ENCODE measurements at regions not wholly inside any gene's neighbourhood (a gene's known extent, or its start where the extent isn't known, plus 50 kb on each side); places are given as distances from the start of the nearest gene placed in this dataset.

DNA sequence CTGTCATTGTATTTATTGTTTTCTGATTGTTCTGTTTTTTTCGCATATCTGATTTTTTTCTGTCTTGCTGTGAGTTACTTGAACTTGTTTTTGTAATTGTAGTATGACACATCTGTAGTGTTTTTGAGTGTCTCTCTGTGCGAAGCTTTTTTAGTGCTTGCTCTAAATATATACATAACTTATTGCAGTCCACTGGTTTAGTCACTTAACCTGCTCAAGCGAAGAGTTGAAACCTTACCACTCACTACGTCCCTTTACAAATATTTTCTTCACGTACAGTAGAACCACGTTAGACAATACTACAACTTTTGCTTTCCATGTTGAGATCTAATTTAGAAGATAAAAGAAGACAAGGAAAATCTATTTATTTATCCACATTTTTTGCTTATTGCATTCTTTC, 713.0 kb upstream of the GRM7 start:
- Histone ChIP-seq H3K9ac (ENCODE audit: low read depth, low read length) (no peak overlapping the region), H3K27me3 (ENCODE audit: control insufficient read depth, insufficient read depth, low read length) (no peaks in the 10 kb centered on the region), H3K36me3 (ENCODE audit: control insufficient read depth, insufficient read depth, low read length) (no peaks in the 10 kb centered on the region), H3K4me1 (ENCODE audit: control insufficient read depth, insufficient read depth, low read length) (no peaks in the 10 kb centered on the region), H3K9me3 (ENCODE audit: control insufficient read depth, insufficient read depth, low read length) (no peaks in the 10 kb centered on the region), H3K4me3 (ENCODE audit: low read depth, low read length) (no peak overlapping the region)

DNA sequence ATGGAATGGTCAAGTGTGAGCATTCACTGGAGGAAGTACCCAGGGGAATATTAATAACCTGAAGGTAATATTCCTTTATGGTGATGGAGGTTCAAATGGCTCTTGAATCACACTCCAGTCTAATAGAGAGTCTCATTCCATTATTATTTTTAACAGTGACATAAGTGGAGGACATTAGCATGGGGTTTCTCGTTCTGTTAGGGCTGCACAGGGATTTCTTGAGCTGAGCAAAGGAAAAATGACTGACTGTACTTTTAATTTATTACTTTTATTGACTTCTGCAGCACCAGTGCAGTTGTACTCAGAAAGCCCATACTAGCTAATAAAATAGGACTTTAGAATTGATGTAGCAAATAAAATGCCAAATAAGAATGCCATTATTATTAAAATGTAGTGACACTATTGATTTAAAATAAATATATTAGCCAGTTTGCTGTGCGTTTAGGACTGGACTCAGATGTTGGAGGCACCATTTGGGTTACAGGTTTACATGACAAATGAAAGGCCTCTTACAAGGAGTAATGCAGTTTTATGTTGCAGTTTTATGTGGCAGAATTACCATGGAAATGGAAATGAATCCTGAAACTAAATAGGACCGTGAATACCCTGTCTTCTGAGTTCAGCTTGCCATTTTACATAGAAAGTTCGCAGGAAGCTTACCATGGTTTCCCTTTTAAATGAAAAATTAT, 705.1 kb upstream of the GRM7 start:
- Histone ChIP-seq H3K9me3 (ENCODE audit: control insufficient read depth, insufficient read depth, low read length) (no peaks in the 10 kb centered on the region), H3K9ac (ENCODE audit: low read depth, low read length) (no peak overlapping the region), H3K4me1 (ENCODE audit: control insufficient read depth, insufficient read depth, low read length) (no peaks in the 10 kb centered on the region), H3K36me3 (ENCODE audit: control insufficient read depth, insufficient read depth, low read length) (no peaks in the 10 kb centered on the region), H3K27me3 (ENCODE audit: control insufficient read depth, insufficient read depth, low read length) (no peaks in the 10 kb centered on the region), H3K4me3 (ENCODE audit: low read depth, low read length) (no peak overlapping the region)

DNA sequence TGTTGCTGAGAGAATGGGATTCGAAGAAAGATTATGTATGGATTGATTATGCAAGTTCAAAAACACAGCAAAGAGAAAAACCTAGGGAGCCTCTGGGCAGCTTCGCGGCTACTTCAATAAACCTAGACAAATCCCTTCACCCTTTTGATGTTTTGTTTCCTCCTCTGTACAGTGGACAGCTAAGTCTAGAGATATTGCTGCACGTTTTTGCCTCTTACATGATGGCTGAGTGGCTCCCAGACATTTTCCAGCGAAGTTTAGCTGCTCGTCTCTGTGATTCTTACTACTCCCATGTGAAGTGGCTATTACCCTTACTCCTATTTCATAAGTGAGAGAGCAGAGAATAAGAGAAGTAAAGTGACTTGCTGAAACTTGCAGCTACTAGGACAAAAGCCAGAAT, 695.0 kb upstream of the GRM7 start:
- H3K27me3 ChIP-seq (ENCODE audit: control insufficient read depth, insufficient read depth, low read length) = no peaks in the 10 kb centered on the region
- no peak overlapping the region for H3K4me3 ChIP-seq (ENCODE audit: low read depth, low read length)
- H3K36me3 ChIP-seq (ENCODE audit: control insufficient read depth, insufficient read depth, low read length) = no peaks in the 10 kb centered on the region
- H3K4me1 ChIP-seq (ENCODE audit: control insufficient read depth, insufficient read depth, low read length) = no peaks in the 10 kb centered on the region
- no peaks in the 10 kb centered on the region for H3K9me3 ChIP-seq (ENCODE audit: control insufficient read depth, insufficient read depth, low read length)
- H3K9ac ChIP-seq (ENCODE audit: low read depth, low read length) = no peak overlapping the region

DNA sequence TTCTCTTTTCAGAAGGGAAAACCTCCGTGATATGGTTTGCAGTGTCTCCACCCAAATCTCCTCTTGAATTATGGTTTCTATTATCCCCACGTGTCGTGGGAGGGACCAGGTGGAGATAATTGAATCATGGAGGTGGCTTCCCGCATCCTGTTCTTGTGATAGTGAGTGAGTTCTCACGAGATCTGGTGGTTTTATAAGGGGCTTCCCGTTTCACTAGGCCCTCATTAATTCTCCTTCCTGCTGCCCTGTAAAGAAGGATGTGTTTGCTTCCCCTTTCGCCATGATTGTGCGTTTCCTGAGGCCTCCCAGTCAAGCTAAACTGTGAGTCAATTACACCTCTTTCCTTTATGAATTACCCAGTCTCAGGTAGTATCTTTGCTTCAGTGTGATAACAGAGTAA, 692.7 kb upstream of the GRM7 start:
- no peaks in the 10 kb centered on the region for H3K27me3 ChIP-seq (ENCODE audit: control insufficient read depth, insufficient read depth, low read length)
- H3K4me3 ChIP-seq (ENCODE audit: low read depth, low read length) = no peak overlapping the region
- no peaks in the 10 kb centered on the region for H3K9me3 ChIP-seq (ENCODE audit: control insufficient read depth, insufficient read depth, low read length)
- no peaks in the 10 kb centered on the region for H3K36me3 ChIP-seq (ENCODE audit: control insufficient read depth, insufficient read depth, low read length)
- H3K9ac ChIP-seq (ENCODE audit: low read depth, low read length) = no peak overlapping the region
- H3K4me1 ChIP-seq (ENCODE audit: control insufficient read depth, insufficient read depth, low read length) = no peaks in the 10 kb centered on the region

DNA sequence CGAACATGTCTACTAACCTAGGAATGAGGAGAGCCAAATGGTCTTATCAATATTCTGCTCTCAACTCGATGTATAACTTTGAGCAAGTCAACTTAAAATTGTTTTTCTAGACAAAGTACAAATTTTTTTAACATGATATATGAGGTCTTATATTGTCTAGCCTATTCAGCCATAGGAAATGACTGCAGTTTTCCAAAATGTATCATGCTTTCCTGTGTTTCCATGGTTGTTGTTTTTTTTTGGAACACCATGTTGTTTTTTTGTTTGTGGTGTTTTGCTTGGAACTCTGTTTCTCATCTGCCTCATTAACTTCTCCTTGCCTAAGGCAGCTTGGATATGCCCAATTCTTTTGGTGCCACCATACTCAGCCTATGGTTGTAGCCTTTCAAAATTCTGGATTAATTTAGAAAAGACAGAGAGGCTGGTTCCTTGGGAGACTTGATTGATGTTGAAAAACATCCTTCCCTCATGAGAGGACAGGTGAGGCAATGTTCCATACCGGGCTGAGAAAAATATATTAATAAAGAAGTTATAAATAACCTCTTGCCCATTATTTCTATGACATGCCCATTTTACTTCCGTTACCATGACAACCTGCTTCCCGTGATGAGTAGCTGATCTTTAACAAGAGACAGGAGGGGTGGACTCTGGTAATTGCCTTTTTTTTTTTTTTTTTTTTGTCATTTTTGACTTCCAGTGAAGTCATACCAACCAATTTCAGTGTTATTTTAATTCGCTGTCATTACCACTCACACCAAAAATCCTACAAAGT, 687.9 kb upstream of the GRM7 start:
- Histone ChIP-seq H3K36me3 (ENCODE audit: control insufficient read depth, insufficient read depth, low read length) (no peaks in the 10 kb centered on the region), H3K4me1 (ENCODE audit: control insufficient read depth, insufficient read depth, low read length) (no peaks in the 10 kb centered on the region), H3K9me3 (ENCODE audit: control insufficient read depth, insufficient read depth, low read length) (no peaks in the 10 kb centered on the region), H3K9ac (ENCODE audit: low read depth, low read length) (no peak overlapping the region), H3K4me3 (ENCODE audit: low read depth, low read length) (no peak overlapping the region), H3K27me3 (ENCODE audit: control insufficient read depth, insufficient read depth, low read length) (no peaks in the 10 kb centered on the region)

DNA sequence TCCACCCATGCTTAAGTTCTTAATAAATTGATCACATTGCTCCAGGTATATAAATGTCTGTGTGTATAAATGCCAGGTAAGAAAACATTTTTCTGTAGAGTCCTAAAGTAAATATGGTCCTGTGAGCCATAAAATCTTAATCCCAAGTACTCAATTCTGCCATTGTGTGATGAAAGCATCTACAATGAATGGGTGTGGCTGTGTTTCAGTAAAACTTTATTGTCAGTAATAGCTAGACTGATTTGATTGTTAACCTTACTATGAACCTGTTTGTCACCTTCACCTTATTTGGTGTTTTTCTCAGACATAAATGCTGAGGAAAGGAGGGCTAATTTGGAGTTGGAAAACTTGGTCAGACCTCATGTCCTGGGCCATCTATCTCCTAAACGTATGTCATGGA, 683.5 kb upstream of the GRM7 start:
- no peaks in the 10 kb centered on the region for H3K36me3 ChIP-seq (ENCODE audit: control insufficient read depth, insufficient read depth, low read length)
- H3K9me3 ChIP-seq (ENCODE audit: control insufficient read depth, insufficient read depth, low read length) = no peaks in the 10 kb centered on the region
- no peak overlapping the region for H3K4me3 ChIP-seq (ENCODE audit: low read depth, low read length)
- no peaks in the 10 kb centered on the region for H3K27me3 ChIP-seq (ENCODE audit: control insufficient read depth, insufficient read depth, low read length)
- H3K9ac ChIP-seq (ENCODE audit: low read depth, low read length) = no peak overlapping the region
- no peaks in the 10 kb centered on the region for H3K4me1 ChIP-seq (ENCODE audit: control insufficient read depth, insufficient read depth, low read length)

DNA sequence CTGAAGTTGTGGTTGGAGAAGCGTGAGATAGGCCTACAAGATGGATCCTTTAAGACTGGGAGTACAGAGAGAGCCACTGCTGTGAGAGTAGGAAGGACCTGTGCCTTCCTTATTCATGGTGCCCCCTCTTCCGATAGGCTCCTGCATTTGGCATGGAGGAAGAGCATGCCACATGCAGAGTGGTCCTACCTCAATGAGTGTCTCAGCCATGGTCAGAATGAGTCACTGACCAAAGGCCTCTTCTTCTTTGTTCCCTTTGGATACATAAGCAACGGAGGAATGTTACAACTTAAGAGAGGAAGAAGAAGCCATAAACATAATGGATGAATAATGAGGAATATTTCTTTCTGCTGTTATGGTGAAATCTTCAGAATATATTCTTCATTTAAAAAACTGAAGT, 681.2 kb upstream of the GRM7 start:
- no peaks in the 10 kb centered on the region for H3K4me1 ChIP-seq (ENCODE audit: control insufficient read depth, insufficient read depth, low read length)
- H3K36me3 ChIP-seq (ENCODE audit: control insufficient read depth, insufficient read depth, low read length) = no peaks in the 10 kb centered on the region
- H3K9ac ChIP-seq (ENCODE audit: low read depth, low read length) = no peak overlapping the region
- H3K4me3 ChIP-seq (ENCODE audit: low read depth, low read length) = no peak overlapping the region
- no peaks in the 10 kb centered on the region for H3K9me3 ChIP-seq (ENCODE audit: control insufficient read depth, insufficient read depth, low read length)
- H3K27me3 ChIP-seq (ENCODE audit: control insufficient read depth, insufficient read depth, low read length) = no peaks in the 10 kb centered on the region

DNA sequence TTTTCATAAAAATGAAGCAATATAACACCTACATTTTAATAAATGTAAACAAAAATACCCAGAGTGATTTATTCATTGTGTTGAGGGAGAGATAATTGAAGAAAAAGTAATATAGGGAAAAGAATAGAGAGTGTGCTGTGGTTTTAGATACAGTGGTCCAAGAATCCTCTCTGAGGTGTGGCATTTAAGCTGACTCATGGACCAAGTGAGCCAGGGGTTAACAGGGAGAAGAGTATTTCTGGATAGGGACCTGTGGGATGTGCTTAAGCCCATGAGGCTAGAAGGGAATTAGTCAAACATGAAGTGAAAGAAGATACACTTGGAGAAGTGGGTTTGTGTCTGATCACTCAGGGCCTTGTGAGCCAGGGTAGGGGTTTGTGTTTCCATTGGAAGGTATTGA, 680.7 kb upstream of the GRM7 start:
- H3K4me1 ChIP-seq (ENCODE audit: control insufficient read depth, insufficient read depth, low read length) = no peaks in the 10 kb centered on the region
- H3K9me3 ChIP-seq (ENCODE audit: control insufficient read depth, insufficient read depth, low read length) = no peaks in the 10 kb centered on the region
- H3K4me3 ChIP-seq (ENCODE audit: low read depth, low read length) = no peak overlapping the region
- no peaks in the 10 kb centered on the region for H3K27me3 ChIP-seq (ENCODE audit: control insufficient read depth, insufficient read depth, low read length)
- no peak overlapping the region for H3K9ac ChIP-seq (ENCODE audit: low read depth, low read length)
- H3K36me3 ChIP-seq (ENCODE audit: control insufficient read depth, insufficient read depth, low read length) = no peaks in the 10 kb centered on the region

DNA sequence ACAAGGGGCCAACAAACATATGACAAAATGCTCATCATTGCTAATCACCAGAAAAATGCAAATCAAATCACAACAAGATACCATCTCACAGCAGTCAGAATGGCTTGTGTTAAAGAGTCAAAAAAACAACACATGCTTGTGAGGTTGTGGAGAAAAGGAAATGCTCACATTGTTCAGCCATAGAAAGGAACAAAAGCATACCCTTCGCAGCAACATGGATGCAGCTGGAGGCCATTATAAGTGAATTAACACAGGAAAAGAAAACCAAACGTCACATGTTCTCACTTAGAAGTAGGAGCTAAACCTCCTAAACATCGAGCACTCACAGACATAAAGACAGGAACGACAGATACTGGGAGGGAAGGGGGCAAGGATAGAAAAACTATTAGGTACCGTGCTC, 678.4 kb upstream of the GRM7 start:
- H3K27me3 ChIP-seq (ENCODE audit: control insufficient read depth, insufficient read depth, low read length) = no peaks in the 10 kb centered on the region
- no peak overlapping the region for H3K4me3 ChIP-seq (ENCODE audit: low read depth, low read length)
- no peak overlapping the region for H3K9ac ChIP-seq (ENCODE audit: low read depth, low read length)
- no peaks in the 10 kb centered on the region for H3K9me3 ChIP-seq (ENCODE audit: control insufficient read depth, insufficient read depth, low read length)
- H3K4me1 ChIP-seq (ENCODE audit: control insufficient read depth, insufficient read depth, low read length) = no peaks in the 10 kb centered on the region
- no peaks in the 10 kb centered on the region for H3K36me3 ChIP-seq (ENCODE audit: control insufficient read depth, insufficient read depth, low read length)

DNA sequence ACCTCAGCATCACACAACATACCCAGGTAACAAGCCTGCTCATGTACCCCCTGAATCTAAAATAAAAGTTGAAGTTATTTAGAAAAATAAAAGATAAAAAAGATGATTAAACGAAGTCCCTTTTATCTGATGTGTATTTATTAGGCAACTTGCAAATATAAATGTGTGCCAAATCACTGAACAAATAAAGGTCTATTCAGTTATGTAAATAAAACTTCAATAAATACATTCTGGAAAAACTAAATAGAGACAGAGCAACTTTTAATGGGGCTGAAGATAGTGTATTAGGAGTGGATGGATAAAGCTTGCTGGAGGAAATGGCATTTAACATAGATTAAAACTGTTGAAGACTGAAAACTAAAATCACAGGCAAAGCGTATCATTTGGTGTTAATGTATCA, 678.0 kb upstream of the GRM7 start:
- H3K9me3 ChIP-seq (ENCODE audit: control insufficient read depth, insufficient read depth, low read length) = no peaks in the 10 kb centered on the region
- H3K9ac ChIP-seq (ENCODE audit: low read depth, low read length) = no peak overlapping the region
- H3K4me1 ChIP-seq (ENCODE audit: control insufficient read depth, insufficient read depth, low read length) = no peaks in the 10 kb centered on the region
- H3K36me3 ChIP-seq (ENCODE audit: control insufficient read depth, insufficient read depth, low read length) = no peaks in the 10 kb centered on the region
- no peaks in the 10 kb centered on the region for H3K27me3 ChIP-seq (ENCODE audit: control insufficient read depth, insufficient read depth, low read length)
- no peak overlapping the region for H3K4me3 ChIP-seq (ENCODE audit: low read depth, low read length)

DNA sequence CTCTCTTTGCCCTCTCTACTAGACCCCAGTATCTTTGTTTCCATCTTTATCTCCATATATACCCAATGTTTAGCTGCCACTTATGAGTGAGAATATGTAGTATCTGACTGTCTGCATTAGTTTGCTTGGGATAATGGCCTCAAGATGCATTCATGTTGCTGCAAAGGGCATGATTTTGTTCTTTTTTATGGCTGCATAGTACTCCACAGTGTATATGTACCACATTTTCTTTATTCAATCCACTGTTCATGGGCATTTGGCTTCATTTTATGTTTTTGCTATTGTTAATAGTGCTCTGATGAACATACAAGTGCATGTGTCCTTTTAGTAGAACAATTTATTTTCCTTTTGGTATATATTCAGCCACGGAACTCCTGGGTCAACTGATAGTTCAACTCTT, 671.5 kb upstream of the GRM7 start:
- H3K9me3 ChIP-seq (ENCODE audit: control insufficient read depth, insufficient read depth, low read length) = no peaks in the 10 kb centered on the region
- H3K9ac ChIP-seq (ENCODE audit: low read depth, low read length) = no peak overlapping the region
- no peak overlapping the region for H3K4me3 ChIP-seq (ENCODE audit: low read depth, low read length)
- H3K4me1 ChIP-seq (ENCODE audit: control insufficient read depth, insufficient read depth, low read length) = no peaks in the 10 kb centered on the region
- no peaks in the 10 kb centered on the region for H3K27me3 ChIP-seq (ENCODE audit: control insufficient read depth, insufficient read depth, low read length)
- H3K36me3 ChIP-seq (ENCODE audit: control insufficient read depth, insufficient read depth, low read length) = no peaks in the 10 kb centered on the region

DNA sequence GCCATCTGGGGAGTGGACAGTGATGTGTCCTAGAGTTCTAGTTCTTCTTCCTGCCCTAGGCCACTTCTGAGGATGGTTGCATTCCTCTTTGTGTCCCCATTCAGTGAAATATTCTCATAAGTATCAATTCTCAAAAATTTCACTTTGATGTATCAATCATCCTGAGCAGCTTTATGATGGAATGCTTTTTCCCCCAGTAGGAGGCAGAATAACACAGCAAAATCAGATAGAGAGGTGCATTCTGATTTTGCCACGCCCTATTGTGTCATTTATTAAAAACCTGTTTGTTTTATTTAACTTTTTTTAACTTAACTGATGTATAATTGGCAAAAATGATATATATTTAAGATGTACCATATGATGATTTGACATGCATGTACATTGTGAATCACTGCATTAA, 656.0 kb upstream of the GRM7 start:
- H3K4me1 ChIP-seq (ENCODE audit: control insufficient read depth, insufficient read depth, low read length) = peaks cover under 1% of the 10 kb centered on the region
- no peaks in the 10 kb centered on the region for H3K9me3 ChIP-seq (ENCODE audit: control insufficient read depth, insufficient read depth, low read length)
- H3K27me3 ChIP-seq (ENCODE audit: control insufficient read depth, insufficient read depth, low read length) = no peaks in the 10 kb centered on the region
- H3K4me3 ChIP-seq (ENCODE audit: low read depth, low read length) = no peak overlapping the region
- no peak overlapping the region for H3K9ac ChIP-seq (ENCODE audit: low read depth, low read length)
- H3K36me3 ChIP-seq (ENCODE audit: control insufficient read depth, insufficient read depth, low read length) = no peaks in the 10 kb centered on the region
